Upper lobe of right lung (tissue), 1 donor: ENCODE measurements at regions not wholly inside any gene's neighbourhood (a gene's known extent, or its start where the extent isn't known, plus 50 kb on each side); places are given as distances from the start of the nearest gene placed in this dataset.

Experiments
- ATAC-seq: fragments of 200-7000 bp; cut with Tn5 transposase; one replicate; pipeline ENCODE4 v1.9.1; 2020; ENCODE audit warnings: mild to moderate bottlenecking, moderate library complexity
- DNase-seq: peaks from one replicate; pipeline ENCODE4 v3.0.0-alpha.2; 2020
- H3K27ac ChIP-seq: fragments of 200-600 bp; one replicate; pipeline ENCODE4 v1.8.0; 2022
- H3K27me3 ChIP-seq: fragments of 200-600 bp; one replicate; pipeline ENCODE4 v1.8.0; 2022; ENCODE audit warnings: mild to moderate bottlenecking
- H3K36me3 ChIP-seq: fragments of 200-600 bp; one replicate; pipeline ENCODE4 v1.8.0; 2022
- H3K4me1 ChIP-seq: fragments of 200-600 bp; one replicate; pipeline ENCODE4 v1.8.0; 2022
- H3K4me3 ChIP-seq: fragments of 200-600 bp; one replicate; pipeline ENCODE4 v1.8.0; 2022; ENCODE audit warnings: mild to moderate bottlenecking
- H3K9me3 ChIP-seq: fragments of 200-600 bp; one replicate; pipeline ENCODE4 v1.8.0; 2022
- intact Hi-C: fragments of 100-400 bp; cut with DNase I; formaldehyde crosslinking; loops from one replicate; pipeline ENCODE4 v1.11.0; 2022
- TF ChIP-seq, protein P1 (sequence below): fragments of 200-600 bp; IDR thresholded peaks from one replicate; pipeline ENCODE4 v1.8.0; 2022; ENCODE audit warnings: antibody characterized with exemption
- donor health status: DM: no; HTN: yes; CAD: no; lungs with severe emphysema.

GRCh38 chr12:23352670-23353069, 596.8 kb downstream of the SOX5 start:
- no peaks in the 10 kb centered on the region for H3K9me3 ChIP-seq
- DNase-seq (no peak), ATAC-seq (no peak)
- H3K36me3 ChIP-seq, result no peaks in the 10 kb centered on the region
- TF ChIP-seq, protein P1, sequence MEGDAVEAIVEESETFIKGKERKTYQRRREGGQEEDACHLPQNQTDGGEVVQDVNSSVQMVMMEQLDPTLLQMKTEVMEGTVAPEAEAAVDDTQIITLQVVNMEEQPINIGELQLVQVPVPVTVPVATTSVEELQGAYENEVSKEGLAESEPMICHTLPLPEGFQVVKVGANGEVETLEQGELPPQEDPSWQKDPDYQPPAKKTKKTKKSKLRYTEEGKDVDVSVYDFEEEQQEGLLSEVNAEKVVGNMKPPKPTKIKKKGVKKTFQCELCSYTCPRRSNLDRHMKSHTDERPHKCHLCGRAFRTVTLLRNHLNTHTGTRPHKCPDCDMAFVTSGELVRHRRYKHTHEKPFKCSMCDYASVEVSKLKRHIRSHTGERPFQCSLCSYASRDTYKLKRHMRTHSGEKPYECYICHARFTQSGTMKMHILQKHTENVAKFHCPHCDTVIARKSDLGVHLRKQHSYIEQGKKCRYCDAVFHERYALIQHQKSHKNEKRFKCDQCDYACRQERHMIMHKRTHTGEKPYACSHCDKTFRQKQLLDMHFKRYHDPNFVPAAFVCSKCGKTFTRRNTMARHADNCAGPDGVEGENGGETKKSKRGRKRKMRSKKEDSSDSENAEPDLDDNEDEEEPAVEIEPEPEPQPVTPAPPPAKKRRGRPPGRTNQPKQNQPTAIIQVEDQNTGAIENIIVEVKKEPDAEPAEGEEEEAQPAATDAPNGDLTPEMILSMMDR, result no peak
- H3K4me1 ChIP-seq, result no peaks in the 10 kb centered on the region
- intact Hi-C loops, result no loop called here
- no peaks in the 10 kb centered on the region for H3K27me3 ChIP-seq
- no peak overlapping the region for H3K4me3 ChIP-seq
- H3K27ac ChIP-seq, result no peak overlapping the region

- DNase-seq (no peak), ATAC-seq (no peak)
- TF ChIP-seq, protein P1, result no peak
- H3K4me1 ChIP-seq, result no peaks in the 10 kb centered on the region
- intact Hi-C loops, result no loop called here
- H3K27me3 ChIP-seq, result no peaks in the 10 kb centered on the region
- H3K9me3 ChIP-seq, result no peaks in the 10 kb centered on the region
- no peak overlapping the region for H3K27ac ChIP-seq
- H3K4me3 ChIP-seq, result no peak overlapping the region
- H3K36me3 ChIP-seq, result no peaks in the 10 kb centered on the region
These were observed 594.7 kb downstream of the SOX5 start for GRCh38 chr12:23354800-23355199.

GRCh38 chr12:23356440-23356839, 593.0 kb downstream of the SOX5 start:
- TF ChIP-seq, protein P1, result no peak
- Histone ChIP-seq H3K27ac (no peak overlapping the region), H3K9me3 (no peaks in the 10 kb centered on the region), H3K36me3 (no peaks in the 10 kb centered on the region), H3K4me3 (no peak overlapping the region), H3K27me3 (no peaks in the 10 kb centered on the region), H3K4me1 (no peaks in the 10 kb centered on the region)
- no peak for ATAC-seq
- intact Hi-C loops, result no loop called here
- DNase-seq, result no peak

GRCh38 chr12:23356927-23357708, 592.4 kb downstream of the SOX5 start:
- Histone ChIP-seq H3K27me3 (no peaks in the 10 kb centered on the region), H3K9me3 (no peaks in the 10 kb centered on the region), H3K27ac (no peak overlapping the region), H3K36me3 (no peaks in the 10 kb centered on the region), H3K4me1 (no peaks in the 10 kb centered on the region), H3K4me3 (no peak overlapping the region)
- no peak for ATAC-seq
- TF ChIP-seq, protein P1, result no peak
- no peak for DNase-seq
- intact Hi-C loops, result no loop called here

DNA sequence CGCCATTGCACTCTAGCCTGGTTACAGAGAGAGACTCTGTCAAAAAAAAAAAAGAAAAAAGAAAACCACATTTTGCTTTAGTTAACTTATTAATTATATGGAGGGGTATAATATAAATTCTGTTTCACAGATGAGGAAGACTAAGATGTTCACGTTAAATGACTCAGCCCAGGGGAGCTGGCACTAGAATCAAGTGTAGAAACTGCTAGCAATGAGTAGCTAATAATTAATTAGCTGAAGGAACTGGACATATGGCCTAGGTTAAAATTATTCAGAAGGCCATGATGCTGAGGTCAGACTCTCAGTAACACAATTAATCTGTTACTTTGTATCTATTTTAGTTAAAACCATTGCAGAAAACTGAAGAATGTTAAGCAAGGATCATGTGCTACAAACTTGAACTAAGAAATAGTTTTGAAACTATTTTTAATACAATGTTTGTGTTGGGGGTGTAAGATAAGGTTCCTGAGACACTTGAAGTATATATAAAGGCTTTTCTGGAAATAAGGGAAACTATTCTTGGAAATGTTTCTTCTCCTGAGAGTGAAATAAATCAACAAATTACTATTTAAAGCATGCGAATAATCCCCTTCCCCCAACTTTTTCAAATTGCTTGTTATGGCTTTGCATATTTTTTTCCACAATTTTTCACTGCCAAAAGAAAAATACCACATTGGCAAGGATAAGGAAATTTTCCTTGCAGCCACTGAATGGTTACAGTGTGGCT, 589.3 kb downstream of the SOX5 start:
- intact Hi-C loops, result no loop called here
- TF ChIP-seq, protein P1, result no peak
- Histone ChIP-seq H3K9me3 (no peaks in the 10 kb centered on the region), H3K27ac (no peak overlapping the region), H3K4me1 (no peaks in the 10 kb centered on the region), H3K36me3 (no peaks in the 10 kb centered on the region), H3K27me3 (no peaks in the 10 kb centered on the region), H3K4me3 (no peak overlapping the region)
- DNase-seq (no peak), ATAC-seq (no peak)
